Loucy (cell line): ENCODE measurements at regions not wholly inside any gene's neighbourhood (a gene's known extent, or its start where the extent isn't known, plus 50 kb on each side); places are given as distances from the start of the nearest gene placed in this dataset.

Experiments
- CTCF ChIP-seq: fragments of 200-600 bp; sonication (generic); conservative IDR thresholded peaks from 2 replicates; pipeline ENCODE4 v1.5.1; 2014; ENCODE audit warnings: mild to moderate bottlenecking, antibody characterized with exemption, low read length
- EZH2phosphoT487 ChIP-seq: fragments of 200-600 bp; IDR thresholded peaks from 2 replicates; pipeline ENCODE4 v1.6.1; 2018; ENCODE audit warnings: antibody characterized with exemption, mild to moderate bottlenecking, moderate library complexity, borderline replicate concordance

- TF ChIP-seq CTCF (no peak), EZH2phosphoT487 (no peak)
These were observed 1681.5 kb downstream of the HACE1 start for GRCh38 chr6:103178193-103178592.
